ENCODE measurements at regions not wholly inside any gene's neighbourhood (a gene's known extent, or its start where the extent isn't known, plus 50 kb on each side); places are given as distances from the start of the nearest gene placed in this dataset.

- Histone ChIP-seq H4K8ac (ENCODE audit: low read depth in 2 of 2, low read length in 2 of 2) (no peak overlapping the region), H2AK5ac (ENCODE audit: low read depth, low read length) (no peak overlapping the region), H2BK15ac (ENCODE audit: low read depth, low read length) (no peak overlapping the region), H4K20me1 (ENCODE audit: insufficient read depth, low read length) (no peaks in the 10 kb centered on the region), H2BK5ac (ENCODE audit: low read depth, low read length, poor library complexity, severe bottlenecking) (no peak overlapping the region), H3K14ac (replicated peaks; ENCODE audit: low read depth, low read length) (no peak overlapping the region), H4K5ac (ENCODE audit: low read depth, low read length) (no peak overlapping the region), H3K9me3 (ENCODE audit: control insufficient read depth, insufficient read depth, low read length) (no peaks in the 10 kb centered on the region), H3K4ac (ENCODE audit: low read depth, low read length) (no peak overlapping the region), H3K27me3 (ENCODE audit: control insufficient read depth, insufficient read depth, low read length) (no peaks in the 10 kb centered on the region), H2BK20ac (ENCODE audit: low read depth, low read length) (no peak overlapping the region), H3K18ac (ENCODE audit: low read depth, low read length) (no peak overlapping the region), H4K91ac (ENCODE audit: insufficient read depth, low read depth, low read length) (no peak overlapping the region), H3K4me1 (ENCODE audit: control insufficient read depth, insufficient read depth, low read length) (no peaks in the 10 kb centered on the region; the same call in 1 of the 2 replicates), H2AFZ (replicated peaks; ENCODE audit: low read length, poor library complexity) (no peak overlapping the region), H3K36me3 (ENCODE audit: control insufficient read depth, insufficient read depth, low read length) (no peaks in the 10 kb centered on the region), H2AK9ac (replicated peaks; ENCODE audit: low read depth, low read length, poor library complexity) (no peak overlapping the region), H3K56ac (ENCODE audit: extremely low read depth, insufficient read depth, low read length) (no peak overlapping the region), H3K79me1 (ENCODE audit: low read depth in 1 of 2, low read length in 2 of 2) (no peaks in the 10 kb centered on the region), H3K4me3 (ENCODE audit: insufficient read depth, low read depth, low read length) (no peak overlapping the region), H3K23ac (ENCODE audit: low read depth, low read length) (no peak overlapping the region), H3K27ac (ENCODE audit: insufficient read depth, low read length) (no peak overlapping the region), H3K9me1 (ENCODE audit: insufficient read depth, low read length) (no peaks in the 10 kb centered on the region), H3K9ac (ENCODE audit: low read depth, low read length) (no peak overlapping the region), H2BK120ac (ENCODE audit: low read depth, low read length) (no peak overlapping the region), H3K4me2 (ENCODE audit: low read depth, low read length) (no peak overlapping the region)
- no peak for ATAC-seq (ENCODE audit: low read depth)
- ChIA-PET CTCF (no interaction called here), POLR2A (ENCODE audit: unreplicated experiment) (no interaction called here)
- no TSS peak for BruUV-seq (replicated peaks)
- in situ Hi-C loops (cut with MboI; ENCODE audit: low sequenced_read_pairs), result no loop called here
- no peak for TF ChIP-seq CHD1 (IDR thresholded peaks at IDR 0.05; ENCODE audit: low read depth, low read length)
- TF ChIP-seq MAFK (IDR thresholded peaks at IDR 0.05; ENCODE audit: low read depth, low read length), result no peak
- no peak for TF ChIP-seq NFE2L2 (IDR thresholded peaks at IDR 0.05; ENCODE audit: low read depth, low read length)
- no peak for TF ChIP-seq FOS (IDR thresholded peaks at IDR 0.05; ENCODE audit: low read depth, low read length)
- TF ChIP-seq MAZ (IDR thresholded peaks at IDR 0.05; ENCODE audit: borderline replicate concordance, low read depth, low read length), result no peak
- no peak for TF ChIP-seq SMC3 (IDR thresholded peaks at IDR 0.05; ENCODE audit: low read depth, low read length)
- no peak for TF ChIP-seq RCOR1 (IDR thresholded peaks at IDR 0.05; ENCODE audit: insufficient replicate concordance, low read length)
- TF ChIP-seq MXI1 (IDR thresholded peaks at IDR 0.05; ENCODE audit: borderline replicate concordance, low read depth, low read length), result no peak
- TF ChIP-seq USF2 (IDR thresholded peaks at IDR 0.05; ENCODE audit: low read depth, low read length), result no peak
- TF ChIP-seq CEBPB (IDR thresholded peaks at IDR 0.05; ENCODE audit: low read depth, low read length), result no peak
- no peak for TF ChIP-seq BHLHE40 (IDR thresholded peaks at IDR 0.05; ENCODE audit: low read depth, low read length)
- TF ChIP-seq RFX5 (IDR thresholded peaks at IDR 0.05; ENCODE audit: low read depth, low read length), result no peak
- no peak for TF ChIP-seq RAD21 (IDR thresholded peaks at IDR 0.05; ENCODE audit: low read length)
- no peak for TF ChIP-seq POLR2A (IDR thresholded peaks at IDR 0.05; ENCODE audit: low read depth, low read length)
- no peak for TF ChIP-seq CTCF (conservative IDR thresholded peaks at IDR 0.05; ENCODE audit: low read depth, low read length)
- TF ChIP-seq ELK1 (IDR thresholded peaks at IDR 0.05; ENCODE audit: borderline replicate concordance, low read depth, low read length), result no peak
- intact Hi-C loops (cut with micrococcal nuclease), result no loop called here
- dilution Hi-C loops (cut with HindIII; ENCODE audit: low sequenced_read_pairs, unreplicated experiment), result no loop called here
- WGBS, 2 experiments (ENCODE audit: extremely low coverage in 2 of 2, insufficient read length in 1 of 2), result no CpG with 5 or more reads among the region's 1 CpG
- no peak for DNase-seq
Observed at GRCh38 chr7:110412614-110413013, 678.3 kb upstream of the LRRN3 start.
